NB4 (cell line): ENCODE measurements at regions not wholly inside any gene's neighbourhood (a gene's known extent, or its start where the extent isn't known, plus 50 kb on each side); places are given as distances from the start of the nearest gene placed in this dataset.

Experiments used
- CTCF ChIP-seq: IDR thresholded peaks from one replicate; pipeline ENCODE4 v1.5.1; 2012; ENCODE audit warnings: low read depth, low read length
- MYC ChIP-seq: IDR thresholded peaks from 2 replicates; pipeline ENCODE4 v1.6.1; 2011; ENCODE audit warnings: low read depth, low read length
- POLR2A ChIP-seq: IDR thresholded peaks from 2 replicates; pipeline ENCODE4 v1.6.1; 2011; ENCODE audit warnings: mild to moderate bottlenecking; ENCODE audit not compliant: insufficient read length; ENCODE audit errors: extremely low read depth
- TF ChIP-seq, protein P1 (sequence below): IDR thresholded peaks from 2 replicates; pipeline ENCODE4 v1.6.1; 2011; ENCODE audit warnings: low read depth, low read length

GRCh38 chr17:63249256-63250004 is 196.7 kb downstream of the CYB561 start:
- TF ChIP-seq POLR2A (no peak), CTCF (no peak), MYC (no peak)
- TF ChIP-seq, protein P1, sequence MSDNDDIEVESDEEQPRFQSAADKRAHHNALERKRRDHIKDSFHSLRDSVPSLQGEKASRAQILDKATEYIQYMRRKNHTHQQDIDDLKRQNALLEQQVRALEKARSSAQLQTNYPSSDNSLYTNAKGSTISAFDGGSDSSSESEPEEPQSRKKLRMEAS: no peak
